Heart right ventricle (tissue), 16 donors: ENCODE measurements at regions not wholly inside any gene's neighbourhood (a gene's known extent, or its start where the extent isn't known, plus 50 kb on each side); places are given as distances from the start of the nearest gene placed in this dataset.

Experiments
- ATAC-seq, 8 donors: fragments of 200-7000 bp; cut with Tn5 transposase; one replicate each; pipeline ENCODE4 v1.9.1; 2020; ENCODE audit warnings: mild to moderate bottlenecking in 8 of 8, moderate library complexity in 8 of 8, moderate number of reproducible peaks in 1 of 8
- DNase-seq, 2 donors: peaks; one replicate each; pipeline ENCODE4 v3.0.0-alpha.2; 2020
- H3K27ac ChIP-seq, 10 donors: fragments of 200-600 bp; sonication (generic) in 2 of 10; one replicate each; pipeline versions ENCODE4 v1.5.0 to v1.8.0; 2020 to 2022; ENCODE audit warnings: mild to moderate bottlenecking in 3 of 10
- H3K27me3 ChIP-seq, 7 donors: fragments of 200-600 bp; one replicate each; pipeline ENCODE4 v1.8.0; 2021 to 2022; ENCODE audit warnings: mild to moderate bottlenecking in 2 of 7
- H3K36me3 ChIP-seq, 9 donors: fragments of 200-600 bp; sonication (generic) in 1 of 9; one replicate each; pipeline versions ENCODE4 v1.5.0 to v1.8.0; 2020 to 2022; ENCODE audit warnings: mild to moderate bottlenecking in 2 of 9
- H3K4me1 ChIP-seq, 9 donors: fragments of 200-600 bp; sonication (generic) in 1 of 9; one replicate each; pipeline versions ENCODE4 v1.5.0 to v1.8.0; 2020 to 2022; ENCODE audit warnings: mild to moderate bottlenecking in 4 of 9
- H3K4me3 ChIP-seq, 10 donors: fragments of 200-600 bp; sonication (generic) in 2 of 10; one replicate each; pipeline versions ENCODE4 v1.5.0 to v1.8.0; 2020 to 2022; ENCODE audit warnings: mild to moderate bottlenecking in 7 of 10, moderate library complexity in 2 of 10
- H3K9me3 ChIP-seq, 11 donors: fragments of 200-600 bp in 10 of 11; sonication (generic) in 2 of 11; one replicate each; pipeline versions ENCODE4 v1.5.0 to v1.8.0; 2013 to 2022; ENCODE audit warnings: mild to moderate bottlenecking in 2 of 11, control low read depth in 1 of 11, moderate library complexity in 1 of 11
- WGBS, 2 donors: extraction: QIAGEN DNeasy Blood & Tissue Kit; methylation state at CpG; one replicate each; pipeline ENCODE4 v1.1.7; 2013; ENCODE audit warnings: inconsistent platforms in 1 of 2; 5-methylcytosine and 5-hydroxymethylcytosine counted together
- intact Hi-C, 10 donors: fragments of 100-400 bp; cut with DNase I; formaldehyde crosslinking; loops; one replicate each; pipeline versions ENCODE4 v1.11.1 to v1.14.2; 2022
- TF ChIP-seq, protein P1 (sequence below), 9 donors: fragments of 200-600 bp; sonication (generic) in 2 of 9; IDR thresholded peaks; one replicate each; pipeline versions ENCODE4 v1.5.0 to v1.8.0; 2021 to 2022; ENCODE audit warnings: antibody characterized with exemption in 9 of 9, mild to moderate bottlenecking in 5 of 9, moderate library complexity in 1 of 9
- donor health status: Arrhythmogenic right ventricular cardiomyopathy.
- donor health status: ischemic (EF 13 %, LVEDD 7.1; RV severe dilation, severe dysfunction).
- donor health status: healthy with polysubstance abuse.
- donor health status: DM: no; HTN: yes; CAD: no.
- donor health status: DM: no; HTN: no; CAD: no.
- donor health status: ischemic (EF 25% LVEDD 6.9; RV normal size, moderate dysfunction).
- donor health status: ischemic (EF 25% LVEDD 5.7; RV mildly dilated, moderate dysfunction).
- donor health status: healthy.
- donor health status: DM: yes; HTN: yes; CAD: no.
- donor health status: Ischemic cardiomyopathy.
- donor health status: ischemic (EF 35%, LVEDD 5.7; RV mildly dilated, moderate dysfunction).
- donor health status: nonischemic (EF 11% LVEDD 7.7; RV severe dilation, severe dysfunction).
- donor health status: DM: yes; HTN: yes; CAD: no.
- donor health status: PGD.
- donor health status: ischemic (EF 29% LVEDD 5.4; RV normal size, mild dysfunction).
- donor health status: nonischemic (EF 23%, LVEDD 6.1; RV moderate dilation, normal function).

- DNase-seq, result no peak
- no peaks in the 10 kb centered on the region for H3K36me3 ChIP-seq
- intact Hi-C loops, result no loop called here
- H3K27me3 ChIP-seq, result no peaks in the 10 kb centered on the region
- TF ChIP-seq, protein P1, sequence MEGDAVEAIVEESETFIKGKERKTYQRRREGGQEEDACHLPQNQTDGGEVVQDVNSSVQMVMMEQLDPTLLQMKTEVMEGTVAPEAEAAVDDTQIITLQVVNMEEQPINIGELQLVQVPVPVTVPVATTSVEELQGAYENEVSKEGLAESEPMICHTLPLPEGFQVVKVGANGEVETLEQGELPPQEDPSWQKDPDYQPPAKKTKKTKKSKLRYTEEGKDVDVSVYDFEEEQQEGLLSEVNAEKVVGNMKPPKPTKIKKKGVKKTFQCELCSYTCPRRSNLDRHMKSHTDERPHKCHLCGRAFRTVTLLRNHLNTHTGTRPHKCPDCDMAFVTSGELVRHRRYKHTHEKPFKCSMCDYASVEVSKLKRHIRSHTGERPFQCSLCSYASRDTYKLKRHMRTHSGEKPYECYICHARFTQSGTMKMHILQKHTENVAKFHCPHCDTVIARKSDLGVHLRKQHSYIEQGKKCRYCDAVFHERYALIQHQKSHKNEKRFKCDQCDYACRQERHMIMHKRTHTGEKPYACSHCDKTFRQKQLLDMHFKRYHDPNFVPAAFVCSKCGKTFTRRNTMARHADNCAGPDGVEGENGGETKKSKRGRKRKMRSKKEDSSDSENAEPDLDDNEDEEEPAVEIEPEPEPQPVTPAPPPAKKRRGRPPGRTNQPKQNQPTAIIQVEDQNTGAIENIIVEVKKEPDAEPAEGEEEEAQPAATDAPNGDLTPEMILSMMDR (IDR thresholded peaks at IDR 0.05), result no peak
- H3K4me3 ChIP-seq, result no peak overlapping the region
- no peaks in the 10 kb centered on the region for H3K4me1 ChIP-seq
- H3K9me3 ChIP-seq, result peaks cover 0 to 25% (median 4%) of the 10 kb centered on the region in 11 donors
- WGBS, 2 donors, result 59 to 72% methylated on average over 2 of the region's 2 CpGs
- H3K27ac ChIP-seq, result no peak overlapping the region
- ATAC-seq, result no peak
Observed at GRCh38 chr11:82356316-82356715, 377.3 kb downstream of the FAM181B start.

GRCh38 chr11:82355313-82355823 lies 378.3 kb downstream of the FAM181B start:
- no peaks in the 10 kb centered on the region for H3K27me3 ChIP-seq
- ATAC-seq (no peak), DNase-seq (no peak)
- H3K27ac ChIP-seq, result no peak overlapping the region
- TF ChIP-seq, protein P1 (IDR thresholded peaks at IDR 0.05), result no peak
- H3K36me3 ChIP-seq, result no peaks in the 10 kb centered on the region
- WGBS, 2 donors, result 65 to 72% methylated on average over 5 of the region's 5 CpGs
- H3K4me3 ChIP-seq, result no peak overlapping the region
- H3K4me1 ChIP-seq, result no peaks in the 10 kb centered on the region
- peaks cover 0 to 25% (median 4%) of the 10 kb centered on the region in 11 donors for H3K9me3 ChIP-seq
- intact Hi-C loops, result no loop called here

DNA sequence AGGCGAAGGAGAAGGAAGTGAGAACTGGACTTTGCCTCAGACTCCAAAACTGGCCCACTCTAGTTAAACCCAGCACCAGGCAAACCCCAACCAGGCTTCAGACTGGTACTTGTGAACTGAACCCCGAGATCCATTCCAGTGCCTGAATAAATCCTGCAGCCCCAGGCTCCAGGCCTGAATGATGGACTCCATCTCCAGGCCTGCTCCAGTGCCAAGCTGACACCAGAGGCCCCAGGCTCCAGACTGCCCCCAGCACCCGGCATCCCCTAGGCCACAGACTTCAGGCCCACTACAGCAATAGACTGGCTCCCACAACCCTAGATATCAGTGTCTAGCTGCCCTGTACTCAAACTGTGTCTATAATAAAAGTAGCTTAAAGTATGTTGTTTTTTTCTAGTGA lies 406.8 kb downstream of the FAM181B start:
- no peak for DNase-seq
- WGBS, 2 donors, result 73 to 87% methylated on average over 3 of the region's 3 CpGs
- Histone ChIP-seq H3K36me3 (no peaks in the 10 kb centered on the region), H3K27ac (no peak overlapping the region), H3K9me3 (no peaks in the 10 kb centered on the region), H3K27me3 (no peaks in the 10 kb centered on the region), H3K4me1 (no peaks in the 10 kb centered on the region), H3K4me3 (no peak overlapping the region)
- TF ChIP-seq, protein P1 (IDR thresholded peaks at IDR 0.05), result no peak
- ATAC-seq, result no peak
- intact Hi-C loops, result no loop called here

DNA sequence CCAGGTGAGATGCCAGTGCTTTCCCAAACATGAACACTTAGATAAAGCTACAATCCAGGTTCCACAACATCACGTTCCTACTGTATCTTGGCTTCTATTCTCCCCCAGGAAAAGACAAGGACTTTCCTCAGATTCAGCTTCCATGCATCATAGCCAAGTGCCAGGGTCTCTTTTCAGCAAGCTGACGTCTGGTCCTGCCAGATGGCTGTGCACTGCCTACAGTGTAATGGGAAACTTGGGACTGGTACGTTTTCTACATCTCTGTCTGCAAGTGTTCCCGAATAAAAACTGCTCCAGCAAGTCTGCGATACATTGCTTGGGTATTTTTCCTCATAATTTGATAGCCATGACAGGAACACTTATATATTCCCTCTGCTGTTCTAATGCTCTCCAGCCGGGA lies 412.5 kb downstream of the FAM181B start:
- TF ChIP-seq, protein P1 (IDR thresholded peaks at IDR 0.05), result no peak
- Histone ChIP-seq H3K27me3 (no peaks in the 10 kb centered on the region), H3K27ac (no peak overlapping the region), H3K4me1 (no peaks in the 10 kb centered on the region), H3K36me3 (no peaks in the 10 kb centered on the region), H3K9me3 (peaks cover 0 to 9% (median 0%) of the 10 kb centered on the region in 11 donors), H3K4me3 (no peak overlapping the region)
- no peak for DNase-seq
- intact Hi-C loops, result no loop called here
- ATAC-seq, result no peak
- 71 to 73% methylated on average over 6 of the region's 6 CpGs for WGBS, 2 donors
